Amniotic epithelial cell (primary cell): ENCODE measurements at regions not wholly inside any gene's neighbourhood (a gene's known extent, or its start where the extent isn't known, plus 50 kb on each side); places are given as distances from the start of the nearest gene placed in this dataset.
A peak's percentile ranks its signal among the peaks of the same experiment; 100 is the strongest.

Experiments
- DNase-seq: peaks from one replicate; pipeline ENCODE4 v3.0.0-alpha.2; 2010; ENCODE audit warnings: low read depth

DNA sequence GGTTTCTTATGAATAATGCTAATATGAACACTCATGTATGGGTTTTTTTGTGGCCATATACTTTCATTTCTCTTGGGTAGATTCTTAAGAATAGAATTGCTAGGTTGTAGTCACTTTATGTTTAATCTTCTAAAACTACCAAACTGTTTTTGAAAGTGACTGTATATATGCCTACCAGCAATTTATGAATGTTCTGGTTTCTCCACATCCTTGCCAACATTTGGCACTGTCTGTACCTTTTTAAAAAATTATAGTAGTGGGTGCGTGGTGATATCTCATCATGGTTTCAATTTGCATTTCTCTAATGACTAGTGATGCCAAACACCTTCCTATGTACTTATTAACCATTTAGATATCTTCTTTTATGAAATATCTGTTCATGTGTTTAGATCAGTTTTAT, 110.6 kb upstream of the RIOK3 start:
- no peak for DNase-seq

DNA sequence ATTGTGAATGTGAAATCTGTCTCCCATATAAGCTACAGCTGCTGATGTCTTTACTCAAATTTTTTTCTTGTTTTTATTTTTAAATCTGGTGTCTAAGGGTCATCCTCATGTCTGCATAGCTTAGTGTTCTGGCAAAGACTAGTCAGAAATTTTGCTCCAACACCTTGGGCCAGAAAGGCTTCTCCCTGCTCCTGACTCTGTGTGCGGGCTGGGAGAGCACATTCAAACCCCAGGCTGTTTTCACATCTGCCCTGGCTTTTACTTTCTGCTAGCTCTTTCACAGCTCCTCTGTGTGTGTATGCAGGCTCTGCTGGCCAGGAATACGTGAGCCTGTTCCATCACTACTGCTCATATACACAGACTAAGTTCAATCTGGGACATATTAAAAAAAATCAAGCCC, 102.9 kb upstream of the RIOK3 start:
- DNase-seq = no peak

DNA sequence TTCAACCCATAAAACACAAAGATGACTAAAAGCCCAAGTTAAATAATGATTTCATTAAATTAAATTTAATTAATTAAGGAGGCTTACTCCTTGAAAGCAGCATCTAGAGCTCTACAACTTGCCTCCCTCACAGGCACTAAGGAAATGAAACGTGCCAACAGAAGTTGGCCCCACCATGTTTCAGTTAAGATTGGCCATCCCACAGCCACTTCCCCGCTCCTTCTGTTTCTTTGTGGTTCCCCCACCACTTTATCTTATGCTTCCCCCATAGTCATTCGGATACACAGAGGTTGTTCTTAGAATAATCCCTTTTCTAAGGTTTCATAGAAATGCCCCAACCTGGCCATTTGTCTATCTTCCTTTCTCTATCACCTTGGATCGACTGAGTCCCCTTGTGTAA, 101.6 kb upstream of the RIOK3 start:
- DNase-seq = no peak

DNA sequence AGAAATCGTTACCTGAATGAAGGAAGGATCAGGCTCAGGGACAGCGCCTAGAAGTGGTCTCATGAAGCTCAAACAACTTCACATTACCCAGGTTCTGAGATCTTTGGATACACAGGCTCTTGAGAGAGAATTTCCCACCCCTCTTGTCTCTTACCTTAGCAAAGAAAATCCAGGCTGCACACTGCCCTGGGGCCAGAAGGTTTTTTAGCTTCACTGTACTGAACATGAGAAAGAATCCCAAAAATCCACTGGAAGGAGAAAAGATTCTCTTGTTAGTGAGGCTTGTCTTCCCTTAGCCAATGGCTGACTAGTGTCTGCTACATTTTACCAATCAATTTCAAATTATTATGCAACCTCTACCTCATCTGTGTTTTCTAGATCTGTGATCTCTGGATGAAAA, 101.0 kb upstream of the RIOK3 start:
- DNase-seq = no peak

- no peak for DNase-seq
These were observed 99.6 kb upstream of the RIOK3 start for GRCh38 chr18:23353459-23353858.

- peak; percentile 76 for DNase-seq
These were observed 98.5 kb upstream of the RIOK3 start for GRCh38 chr18:23354625-23355024.

- no peak for DNase-seq
These were observed 97.9 kb upstream of the RIOK3 start for GRCh38 chr18:23355206-23355605.

- DNase-seq = no peak
These were observed 96.7 kb upstream of the RIOK3 start for GRCh38 chr18:23356424-23356823.

DNA sequence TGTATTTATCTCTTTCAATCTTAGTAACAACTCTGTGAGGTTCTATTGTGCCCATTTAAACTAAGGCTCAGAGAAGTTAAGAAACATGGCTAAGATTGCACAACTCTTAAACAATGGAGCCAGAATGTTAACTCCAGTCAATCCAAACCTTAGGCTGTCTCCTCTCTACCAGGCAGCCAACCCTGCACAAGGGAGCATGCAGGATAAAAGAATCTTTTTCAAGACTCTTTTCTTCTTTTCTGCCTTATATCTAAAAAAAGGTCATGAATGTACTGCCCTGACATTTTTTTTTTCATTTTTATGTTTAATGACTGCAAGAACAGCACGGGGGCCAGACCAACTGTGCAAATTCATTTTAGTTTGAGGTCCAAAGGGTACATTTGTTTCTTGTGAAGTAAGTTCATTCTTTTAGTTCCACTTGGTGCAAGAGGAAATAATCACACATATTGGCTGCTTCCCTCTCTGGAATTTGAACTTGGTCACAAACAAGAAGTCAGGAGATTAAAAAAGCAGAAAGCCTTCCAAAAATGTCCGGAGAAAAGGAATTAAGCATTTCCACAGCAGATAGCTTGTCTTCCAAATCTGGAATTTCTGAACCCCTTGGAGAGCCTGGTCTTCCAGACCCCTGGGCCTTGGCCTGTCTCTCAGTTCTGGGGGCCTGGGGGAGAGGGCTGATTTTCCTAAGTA, 96.0 kb upstream of the RIOK3 start:
- DNase-seq = peak; percentile 42

DNA sequence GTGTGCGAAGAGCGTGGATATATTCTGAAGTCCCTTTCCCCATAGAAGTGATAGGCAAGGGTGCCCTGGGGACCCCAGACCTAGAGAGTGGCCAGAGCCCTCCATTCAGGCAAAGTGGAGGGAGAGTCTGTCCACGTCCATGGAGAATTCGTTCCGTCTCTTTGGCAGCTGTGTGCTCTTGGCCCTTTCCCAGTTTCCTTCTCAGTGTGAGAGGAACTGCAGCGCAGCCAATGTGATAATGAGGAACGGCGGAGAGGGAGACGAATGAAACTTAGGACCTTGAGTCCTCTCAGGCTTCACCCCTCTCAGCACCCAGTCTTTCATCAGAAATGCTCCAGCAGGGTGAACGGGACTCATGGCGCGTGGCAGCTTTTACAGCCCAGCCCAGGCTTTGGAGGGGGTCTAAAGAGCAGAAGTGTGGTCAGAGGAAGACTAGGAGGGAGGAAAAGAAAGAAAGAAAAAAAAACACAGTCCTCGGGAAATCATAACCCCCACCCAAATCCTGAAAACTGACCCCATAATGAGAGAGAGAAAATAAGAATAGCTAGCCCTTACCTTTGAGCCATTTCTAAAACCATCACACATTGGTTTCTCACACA, 95.0 kb upstream of the RIOK3 start:
- DNase-seq = no peak

DNA sequence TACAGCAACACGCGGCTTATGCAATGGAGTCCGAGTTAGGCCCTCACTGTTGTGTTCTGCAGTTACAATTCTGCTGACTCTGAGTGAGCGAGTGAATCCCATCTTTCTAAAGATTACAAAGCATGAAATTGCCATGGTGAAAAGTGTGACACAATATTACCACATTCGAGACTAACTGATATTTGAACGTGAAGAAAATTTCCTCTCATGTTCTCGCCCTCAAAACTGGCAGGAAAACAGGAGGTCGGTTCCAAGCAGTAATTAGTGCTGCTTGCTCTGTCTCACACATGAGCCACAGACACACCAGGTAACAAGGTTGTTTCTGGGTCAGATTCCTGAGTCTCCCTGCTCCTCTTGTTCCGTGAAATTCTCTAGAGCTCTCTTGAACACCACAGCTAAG, 93.7 kb upstream of the RIOK3 start:
- no peak for DNase-seq

GRCh38 chr18:23363865-23364570, 89.1 kb upstream of the RIOK3 start:
- DNase-seq = no peak

DNA sequence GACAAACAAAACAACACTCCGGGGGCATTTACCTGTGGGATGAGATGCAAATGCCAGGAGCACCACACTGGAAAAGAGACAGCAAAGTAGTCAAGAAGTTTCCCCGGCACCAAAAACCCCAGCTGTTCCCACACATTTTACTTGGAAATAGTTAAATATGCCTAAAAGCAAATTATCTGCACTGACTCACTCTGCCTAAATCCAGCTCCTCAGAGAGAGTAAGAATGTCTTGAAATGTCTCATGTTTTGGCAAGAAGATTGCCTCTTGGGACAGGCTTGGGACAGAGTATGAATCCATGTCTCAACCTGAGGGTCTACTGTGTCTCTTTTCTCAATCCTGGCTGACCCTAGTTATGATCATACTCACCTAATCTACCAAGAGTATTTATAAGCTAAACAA, 87.5 kb upstream of the RIOK3 start:
- DNase-seq = peak; percentile 26

DNA sequence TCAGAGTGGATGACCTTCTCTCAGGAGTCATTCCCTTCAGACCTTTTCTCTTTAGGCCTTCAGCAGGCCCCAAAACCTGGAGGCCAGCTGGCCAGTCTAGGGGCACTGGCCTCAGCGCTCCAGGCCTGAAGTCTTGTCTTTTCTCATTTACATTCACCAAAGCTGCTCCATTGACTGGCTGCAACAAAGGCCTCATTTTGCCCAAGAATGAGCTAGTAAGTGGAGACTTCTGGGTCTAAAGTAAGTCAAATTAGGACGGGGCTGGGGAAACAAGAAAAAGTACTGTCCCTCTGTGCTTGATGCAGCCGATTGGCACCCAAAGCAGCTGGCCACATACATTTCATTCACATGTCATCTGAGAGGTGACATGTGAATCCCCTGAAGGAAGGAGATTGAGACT, 83.8 kb upstream of the RIOK3 start:
- no peak for DNase-seq

DNA sequence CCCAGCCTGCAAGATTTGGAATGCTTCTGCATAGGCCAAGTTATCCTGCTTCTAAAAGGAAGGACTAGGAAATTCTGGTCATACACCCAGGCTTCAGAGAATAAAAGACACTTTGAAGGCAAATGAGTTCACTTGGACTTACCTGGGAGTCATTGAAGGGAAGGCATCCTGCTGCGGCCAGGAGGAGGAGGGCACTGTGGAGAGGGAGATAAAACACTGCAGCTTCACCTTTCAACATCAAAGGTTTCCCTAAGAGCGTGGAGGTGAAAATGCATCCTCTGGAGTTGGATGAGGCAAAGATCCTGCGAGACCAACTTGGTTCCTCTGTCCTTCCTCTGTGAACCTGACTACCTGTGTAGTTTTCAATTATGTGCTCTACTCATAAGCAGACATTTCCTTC, 79.5 kb upstream of the RIOK3 start:
- no peak for DNase-seq

DNA sequence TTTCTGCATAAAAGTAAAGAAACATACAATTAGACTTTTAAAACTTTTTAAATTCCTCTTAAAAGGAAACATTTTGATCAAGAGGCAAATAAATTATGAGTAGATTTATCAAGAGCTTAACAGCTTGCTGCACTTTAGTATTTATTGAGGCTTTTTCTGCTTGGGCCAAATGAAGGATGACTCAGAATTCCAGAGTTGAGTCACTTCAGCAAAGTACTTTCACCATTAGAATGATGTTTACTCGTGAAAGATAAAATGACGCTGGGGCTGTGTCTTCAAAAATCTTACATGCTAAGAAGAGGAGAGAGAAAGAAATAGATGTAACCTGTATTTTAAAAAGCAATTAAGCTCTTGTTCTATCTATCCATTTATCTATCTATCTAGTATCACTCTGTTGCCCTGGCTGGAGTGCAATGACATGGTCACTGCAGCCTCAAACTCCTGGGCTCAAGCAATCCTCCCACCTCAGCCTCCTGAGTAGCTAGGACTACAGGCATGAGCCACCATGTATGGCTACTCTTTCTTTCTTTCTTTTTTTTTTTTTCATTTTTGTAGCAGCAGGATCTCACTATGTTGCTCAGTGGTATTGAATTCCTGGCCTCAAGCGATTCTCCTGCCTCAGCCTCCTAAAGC, 75.3 kb upstream of the RIOK3 start:
- peak; percentile 90 for DNase-seq

GRCh38 chr18:23378302-23378686, 74.8 kb upstream of the RIOK3 start:
- DNase-seq = peak; percentile 37

DNA sequence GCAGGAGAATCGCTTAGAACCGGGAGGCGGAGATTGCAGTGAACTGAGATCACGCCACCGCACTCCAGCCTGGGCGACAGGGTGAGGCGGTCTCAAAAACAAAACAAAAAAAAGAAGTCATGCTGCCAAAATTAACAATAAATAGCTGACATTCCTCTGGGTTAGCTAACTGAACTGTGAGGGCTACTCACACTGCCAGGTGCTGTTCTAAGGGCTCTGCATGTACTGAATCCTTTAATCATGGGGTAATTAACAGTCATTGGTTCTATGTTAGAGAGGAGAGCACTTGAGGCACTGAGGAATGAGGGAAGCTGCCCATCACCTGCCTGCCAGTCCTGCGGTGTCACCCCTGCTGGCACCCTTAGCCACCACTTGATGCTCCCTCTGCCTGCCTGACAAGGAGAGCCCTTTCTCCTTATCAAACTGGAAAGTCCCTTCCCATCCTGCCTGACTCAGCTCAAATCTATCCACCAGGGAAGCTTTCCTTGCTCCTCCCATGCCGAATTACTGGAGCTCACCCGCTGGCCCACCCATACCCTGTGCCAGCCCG, 73.0 kb upstream of the RIOK3 start:
- peak; percentile 50 for DNase-seq

DNA sequence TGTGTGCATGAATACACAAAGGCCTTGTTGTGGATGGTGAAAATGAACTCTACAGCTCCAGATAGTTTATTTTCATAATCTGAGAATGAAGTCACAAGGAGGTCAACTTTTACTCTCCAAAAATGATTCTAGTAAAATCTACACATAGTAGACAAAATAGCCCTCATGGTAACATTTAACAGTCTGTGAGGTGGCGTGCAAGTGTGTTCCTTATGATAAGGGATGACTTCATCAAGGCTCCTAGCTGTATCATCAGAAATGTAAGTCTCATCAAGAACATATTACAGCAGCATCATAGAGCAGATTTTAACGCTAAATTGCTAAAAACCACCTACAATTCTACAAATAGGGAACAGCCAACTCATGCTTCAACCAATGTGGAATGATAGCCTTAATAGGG, 72.3 kb upstream of the RIOK3 start:
- peak; percentile 60 for DNase-seq

GRCh38 chr18:23383494-23383893, 69.6 kb upstream of the RIOK3 start:
- DNase-seq = no peak

DNA sequence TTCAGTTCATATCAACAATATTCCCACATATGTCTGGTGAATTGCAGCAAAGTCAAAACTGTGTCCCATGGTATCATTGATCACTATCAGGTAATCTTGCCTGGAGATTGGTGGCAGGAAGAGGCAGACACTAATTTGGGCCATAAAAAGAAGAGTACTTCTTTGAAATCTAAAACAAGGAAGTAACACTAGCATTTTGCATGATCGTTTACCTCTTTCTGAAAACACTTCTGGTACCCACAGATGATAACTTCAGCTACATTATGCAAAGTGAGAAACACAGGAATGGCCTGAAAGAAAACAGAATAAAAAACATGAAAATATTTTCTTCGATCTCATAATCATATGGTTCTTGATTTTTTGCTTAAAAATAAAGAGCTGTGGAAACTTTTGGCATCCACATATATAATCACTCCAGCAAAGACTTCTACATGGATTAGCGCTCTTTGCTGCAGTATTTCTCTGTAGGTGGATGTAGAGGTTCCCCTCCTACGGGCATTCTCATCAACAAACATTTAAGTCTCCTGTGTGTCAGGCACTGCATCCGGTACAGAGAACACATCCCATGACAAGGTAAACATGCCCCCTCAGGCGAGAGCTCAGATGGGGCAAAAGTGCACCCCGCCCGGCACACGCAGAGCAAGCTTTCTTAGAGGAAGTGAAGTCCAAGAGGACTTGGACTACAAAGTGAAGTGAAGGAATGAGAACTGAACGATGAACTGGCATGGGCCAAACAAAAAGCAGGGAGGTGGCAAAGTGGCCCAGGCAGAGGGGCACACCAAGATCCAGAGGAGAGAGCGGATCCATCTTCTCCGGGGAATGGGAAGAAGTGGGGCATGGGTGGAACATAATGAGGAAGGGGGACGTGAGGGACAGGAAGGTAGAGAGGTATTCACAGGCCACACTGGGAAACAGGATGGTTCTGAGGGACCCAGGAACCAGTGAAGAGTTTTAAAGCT, 68.0 kb upstream of the RIOK3 start:
- no peak for DNase-seq

DNA sequence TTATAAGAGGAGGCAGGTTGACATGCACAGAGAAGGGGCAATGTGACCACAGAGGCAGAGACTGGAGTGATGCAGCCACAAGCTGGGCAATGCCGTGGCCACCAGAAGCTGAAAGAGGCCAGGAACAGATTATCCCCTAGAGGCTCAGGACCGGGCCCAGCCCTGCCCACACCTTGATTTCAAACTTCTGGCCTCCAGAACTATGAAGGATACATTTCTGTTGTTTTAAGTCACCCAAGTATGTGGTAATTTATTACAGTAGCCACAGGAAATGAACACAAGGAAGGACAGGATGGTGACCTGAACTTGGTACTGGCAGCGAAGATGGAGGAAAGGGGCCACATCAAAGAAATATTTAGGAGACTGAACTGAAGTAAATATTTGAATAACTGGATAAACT, 66.8 kb upstream of the RIOK3 start:
- no peak for DNase-seq
